BE2C (cell line): ENCODE measurements at regions not wholly inside any gene's neighbourhood (a gene's known extent, or its start where the extent isn't known, plus 50 kb on each side); places are given as distances from the start of the nearest gene placed in this dataset.
A peak's percentile ranks its signal among the peaks of the same experiment; 100 is the strongest.
"Not testable (repeated sequence)": the region's sequence is repeated elsewhere in the genome, so short reads cannot be mapped to it uniquely, and the experiment has no call there.

ENCODE experiments used
- DNase-seq: peaks from one replicate; pipeline ENCODE4 v3.0.0-alpha.2; 2020
- H3K27me3 ChIP-seq: fragments of 250-450 bp; sonication (Bioruptor Pico); 2 replicates; pipeline ENCODE4 v1.5.1; 2020; ENCODE audit warnings: mild to moderate bottlenecking
- H3K36me3 ChIP-seq: fragments of 250-450 bp; sonication (Bioruptor Pico); 2 replicates; pipeline ENCODE4 v1.5.1; 2020; ENCODE audit warnings: mild to moderate bottlenecking
- H3K4me1 ChIP-seq: fragments of 250-450 bp; sonication (Bioruptor Pico); 2 replicates; pipeline ENCODE4 v1.5.1; 2020
- H3K4me3 ChIP-seq: 2 replicates; pipeline ENCODE4 v1.5.1; 2011; ENCODE audit warnings: low read depth, low read length
- H3K9me3 ChIP-seq: fragments of 250-450 bp; sonication (Bioruptor Pico); 2 replicates; pipeline ENCODE4 v1.5.1; 2020

DNA sequence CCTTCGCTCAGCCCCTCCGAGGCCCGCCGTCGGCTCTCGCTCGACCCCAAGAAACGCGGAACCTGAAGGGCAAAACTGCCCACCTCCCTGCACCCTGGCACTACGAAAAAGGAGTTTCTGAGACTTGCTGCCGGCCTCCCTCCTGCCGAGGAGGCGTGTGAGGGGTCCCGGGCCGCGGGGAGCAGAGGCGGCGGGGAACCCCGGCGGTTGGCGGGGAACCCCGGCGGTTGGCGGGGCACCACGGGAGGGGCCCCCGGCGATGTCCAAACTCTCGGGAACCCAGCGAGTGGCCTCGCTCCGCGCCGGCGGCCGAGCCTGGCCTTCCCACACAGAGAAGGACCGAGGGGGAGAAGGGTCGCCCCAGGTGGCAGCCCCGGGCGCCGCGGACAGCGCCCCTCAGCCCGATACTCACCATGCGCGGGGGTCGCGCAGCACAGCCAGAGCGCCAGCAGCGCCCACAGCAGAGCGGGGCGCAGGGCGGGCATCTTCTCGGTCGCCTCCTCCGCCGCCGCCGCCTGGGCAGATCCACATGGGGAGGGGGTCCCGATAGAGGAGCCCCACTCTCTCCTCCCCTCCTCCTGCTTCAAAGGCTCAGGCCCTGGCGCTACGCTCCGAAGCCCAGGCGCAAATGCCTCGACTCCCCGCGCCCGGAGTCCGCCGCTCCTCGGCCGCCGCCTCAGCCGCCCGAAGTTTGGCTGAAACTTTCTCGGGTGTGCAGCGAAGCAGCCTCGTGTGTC lies 69.4 kb upstream of the NUDT4B start:
- not testable (repeated sequence) for H3K4me3 ChIP-seq, H3K36me3 ChIP-seq, H3K9me3 ChIP-seq, H3K4me1 ChIP-seq, H3K27me3 ChIP-seq
- DNase-seq = peak; percentile 1

DNA sequence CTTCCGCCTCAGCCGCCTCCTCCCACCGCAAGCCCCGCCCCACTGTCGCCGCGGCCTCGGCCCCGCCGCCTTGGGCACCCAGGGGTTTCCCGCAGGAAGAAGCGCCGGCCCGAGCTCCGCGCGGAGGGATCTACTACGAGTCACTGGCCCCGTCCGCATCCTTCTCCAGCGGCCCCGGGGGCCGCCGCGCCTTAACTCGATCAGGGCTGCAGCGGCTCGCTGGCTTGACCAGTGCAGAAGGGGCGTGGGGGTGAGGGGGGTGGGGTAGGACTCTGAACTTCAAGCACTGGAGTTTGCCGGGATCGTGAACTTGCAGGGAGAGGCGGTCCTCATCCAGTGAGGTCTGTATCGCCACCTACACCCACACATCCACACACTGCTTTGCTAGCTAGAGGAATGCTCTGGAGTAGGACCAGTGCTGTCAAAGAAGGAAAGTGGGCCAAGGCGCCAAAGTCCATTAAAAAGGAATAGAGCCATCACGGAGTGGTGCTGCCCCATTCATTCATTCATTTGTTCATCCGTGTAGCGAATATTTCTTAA lies 68.7 kb upstream of the NUDT4B start:
- DNase-seq, H3K27me3 ChIP-seq, H3K36me3 ChIP-seq, H3K4me3 ChIP-seq, H3K4me1 ChIP-seq, H3K9me3 ChIP-seq: not testable (repeated sequence)

DNA sequence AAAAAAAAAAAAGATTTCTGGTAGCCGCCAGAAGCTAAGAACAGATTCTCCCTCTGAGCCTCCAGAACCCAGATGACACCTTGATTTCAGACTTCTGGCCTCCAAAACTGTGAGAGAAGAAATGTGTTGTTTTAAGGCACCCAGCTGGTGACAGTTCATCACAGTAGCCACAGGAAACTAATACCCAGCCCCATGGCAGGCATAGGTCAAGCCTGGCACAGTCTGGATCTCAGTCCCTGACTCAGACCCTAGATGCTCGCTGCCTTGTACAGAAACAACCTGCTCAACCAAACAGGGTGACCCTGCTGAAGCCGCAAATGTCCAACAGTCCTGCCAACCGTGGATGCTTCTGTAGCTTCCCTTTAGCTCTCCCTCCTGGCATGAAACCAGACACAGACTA lies 61.8 kb upstream of the NUDT4B start:
- not testable (repeated sequence) for H3K9me3 ChIP-seq, DNase-seq

DNA sequence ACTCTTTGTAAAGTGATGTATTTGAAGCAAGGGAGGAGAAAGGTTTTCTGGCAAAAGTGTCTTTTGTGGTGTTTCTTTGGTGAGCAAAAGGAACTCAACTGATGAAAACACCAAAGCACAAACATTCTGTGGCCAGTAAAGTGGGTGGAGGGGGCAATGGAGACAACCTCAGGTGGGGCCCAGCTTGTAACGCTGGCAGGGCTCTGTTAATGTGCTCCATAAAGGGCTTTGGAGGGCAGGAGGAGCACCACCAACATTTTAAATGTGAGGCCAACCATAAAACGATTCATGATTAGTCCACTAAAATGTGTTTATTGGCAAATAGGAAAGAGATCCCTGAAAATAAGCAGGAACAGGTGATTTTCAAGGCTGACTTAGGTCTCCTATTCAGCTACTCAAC lies 61.2 kb upstream of the NUDT4B start:
- not testable (repeated sequence) for H3K27me3 ChIP-seq, H3K36me3 ChIP-seq, H3K4me1 ChIP-seq, DNase-seq, H3K4me3 ChIP-seq, H3K9me3 ChIP-seq

More for the DNA sequence above, 61.8 kb upstream of the NUDT4B start:
- not testable (repeated sequence) for H3K27me3 ChIP-seq, H3K4me3 ChIP-seq, H3K36me3 ChIP-seq, H3K4me1 ChIP-seq
